ENCODE measurements at regions not wholly inside any gene's neighbourhood (a gene's known extent, or its start where the extent isn't known, plus 50 kb on each side); places are given as distances from the start of the nearest gene placed in this dataset.
"Not testable (repeated sequence)": the region's sequence is repeated elsewhere in the genome, so short reads cannot be mapped to it uniquely, and the experiment has no call there.

DNA sequence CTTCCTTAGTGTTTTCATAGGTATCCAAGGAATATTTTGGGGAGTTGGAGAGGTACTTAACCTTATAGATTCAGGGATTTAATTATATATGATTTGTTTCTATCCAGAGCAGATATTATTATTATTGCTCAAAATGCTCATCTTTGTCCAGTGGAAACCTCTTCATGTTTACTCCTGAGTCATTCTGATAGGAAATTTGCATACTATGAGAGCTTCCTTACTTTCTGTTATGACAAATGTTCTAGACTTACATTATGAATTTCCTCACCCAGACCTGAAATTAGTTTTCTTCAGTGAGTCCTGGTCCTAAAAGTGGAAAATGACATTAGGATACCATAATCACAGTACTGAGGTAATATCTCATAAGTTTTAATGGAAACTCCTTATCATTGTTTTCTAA lies 57.5 kb upstream of the PLPPR5 start:
- DNase-seq (ENCODE audit: low spot score) = no peak

DNA sequence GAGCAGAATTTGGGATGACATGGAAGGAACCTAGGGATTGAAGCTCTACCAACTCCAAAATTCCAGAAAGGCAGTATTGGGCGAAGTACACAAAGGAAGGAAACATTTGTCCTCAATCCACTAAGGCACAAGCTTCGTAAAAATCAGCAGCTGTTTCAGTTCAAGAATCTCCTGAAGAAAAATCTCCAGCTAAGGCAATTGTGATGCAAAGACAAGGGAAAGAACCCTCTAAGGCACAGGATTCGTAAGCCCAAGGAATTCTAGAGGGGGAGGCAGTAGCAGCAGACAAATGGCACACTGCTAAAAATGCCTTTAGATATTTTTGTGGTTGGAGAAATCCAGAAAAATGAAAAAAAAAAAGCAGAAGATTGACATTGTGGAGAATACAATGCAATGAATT lies 64.5 kb upstream of the PLPPR5 start:
- no peak for DNase-seq (ENCODE audit: low spot score)

DNA sequence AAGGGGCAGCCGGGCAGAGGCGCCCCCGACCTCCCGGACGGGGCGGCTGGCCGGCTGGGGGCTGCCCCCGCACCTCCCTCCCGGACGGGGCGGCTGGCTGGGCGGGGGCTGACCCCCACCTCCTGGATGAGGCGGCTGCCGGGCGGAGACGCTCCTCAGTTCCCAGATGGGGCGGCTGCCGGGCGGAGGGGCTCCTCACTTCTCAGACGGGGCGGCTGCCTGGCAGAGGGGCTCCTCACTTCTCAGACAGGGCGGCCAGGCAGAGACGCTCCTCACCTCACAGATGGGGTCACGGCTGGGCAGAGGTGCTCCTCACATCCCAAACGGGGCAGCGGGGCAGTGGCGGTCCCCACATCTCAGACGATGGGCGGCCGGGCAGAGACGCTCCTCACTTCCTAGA lies 73.9 kb upstream of the PLPPR5 start:
- DNase-seq (ENCODE audit: low spot score) = not testable (repeated sequence)

DNA sequence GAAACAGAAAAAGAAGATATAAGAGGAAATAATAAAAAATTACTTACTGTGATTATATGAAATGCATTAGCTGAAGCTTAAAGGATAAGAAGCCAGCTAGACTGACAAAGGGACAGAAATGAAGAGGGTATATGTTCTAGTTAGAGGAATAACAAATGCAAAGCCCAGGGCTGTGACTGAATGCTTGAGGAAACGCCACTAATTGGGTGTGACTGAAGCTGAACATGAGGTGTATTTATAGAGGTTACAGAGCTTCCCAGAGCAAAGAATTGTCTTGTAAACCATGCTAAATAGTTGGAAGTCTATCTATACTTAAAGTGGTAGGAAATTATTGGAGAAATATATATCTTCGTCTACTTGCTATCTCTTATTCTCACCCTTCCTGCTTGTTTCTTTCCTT lies 77.7 kb upstream of the PLPPR5 start:
- no peak for DNase-seq (ENCODE audit: low spot score)

GRCh38 chr1:99083338-99083737 lies 78.7 kb upstream of the PLPPR5 start:
- no peak for DNase-seq (ENCODE audit: low spot score)

- DNase-seq (ENCODE audit: low spot score) = no peak
Observed at GRCh38 chr1:99084562-99084961, 79.9 kb upstream of the PLPPR5 start.

DNA sequence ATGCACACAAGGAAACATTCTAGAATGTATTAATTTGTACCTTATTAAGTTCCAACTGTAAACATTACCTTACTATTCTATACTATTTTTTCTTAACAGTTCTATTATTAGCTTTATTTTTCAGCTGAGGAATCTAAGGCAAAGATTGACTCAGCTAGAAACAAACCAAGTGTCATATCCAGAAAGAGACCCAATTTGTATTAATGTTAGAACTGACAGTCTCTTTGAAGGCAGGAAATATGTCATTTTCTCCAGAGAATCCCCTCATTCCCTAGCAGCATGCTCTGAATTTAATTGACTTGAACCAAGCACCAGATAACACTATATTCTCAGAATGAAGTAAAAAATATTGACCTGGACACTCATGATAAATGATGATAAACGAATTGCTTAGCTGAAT lies 81.4 kb upstream of the PLPPR5 start:
- DNase-seq (ENCODE audit: low spot score) = no peak

- no peak for DNase-seq (ENCODE audit: low spot score)
Observed at GRCh38 chr1:99098589-99098988, 93.9 kb upstream of the PLPPR5 start.

- no peak for DNase-seq (ENCODE audit: low spot score)
Observed at GRCh38 chr1:99106274-99106673, 101.6 kb upstream of the PLPPR5 start.

- no peak for DNase-seq (ENCODE audit: low spot score)
Observed at GRCh38 chr1:99107680-99108079, 103.0 kb upstream of the PLPPR5 start.

GRCh38 chr1:99110140-99111041 lies 105.7 kb upstream of the PLPPR5 start:
- no peak for DNase-seq (ENCODE audit: low spot score)

GRCh38 chr1:99115231-99115630 lies 110.6 kb upstream of the PLPPR5 start:
- DNase-seq (ENCODE audit: low spot score) = no peak

DNA sequence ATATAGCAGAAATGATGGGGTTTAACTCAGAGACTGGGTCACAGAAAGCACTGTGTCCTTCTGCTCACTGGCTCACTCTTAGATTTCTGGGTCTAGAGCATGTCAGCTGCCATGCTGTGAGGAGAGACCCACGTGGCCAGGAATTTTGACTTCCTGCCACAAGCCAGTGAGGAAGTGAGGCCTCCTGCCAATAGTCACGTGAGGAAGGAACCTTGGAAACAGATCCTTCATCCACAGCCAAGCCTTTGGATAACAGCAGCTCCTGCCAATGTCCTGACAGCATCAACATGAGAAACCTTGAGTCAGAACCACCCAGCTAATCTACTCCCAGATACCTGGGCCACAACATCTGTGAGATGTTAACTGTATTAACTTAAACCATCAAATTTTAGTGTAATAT lies 114.5 kb upstream of the PLPPR5 start:
- DNase-seq (ENCODE audit: low spot score) = no peak

GRCh38 chr1:99122039-99122438 lies 117.4 kb upstream of the PLPPR5 start:
- DNase-seq (ENCODE audit: low spot score) = no peak

- DNase-seq (ENCODE audit: low spot score) = no peak
Observed at GRCh38 chr1:99123936-99124335, 119.3 kb upstream of the PLPPR5 start.

GRCh38 chr1:99131546-99131945 lies 126.9 kb upstream of the PLPPR5 start:
- DNase-seq (ENCODE audit: low spot score) = no peak

DNA sequence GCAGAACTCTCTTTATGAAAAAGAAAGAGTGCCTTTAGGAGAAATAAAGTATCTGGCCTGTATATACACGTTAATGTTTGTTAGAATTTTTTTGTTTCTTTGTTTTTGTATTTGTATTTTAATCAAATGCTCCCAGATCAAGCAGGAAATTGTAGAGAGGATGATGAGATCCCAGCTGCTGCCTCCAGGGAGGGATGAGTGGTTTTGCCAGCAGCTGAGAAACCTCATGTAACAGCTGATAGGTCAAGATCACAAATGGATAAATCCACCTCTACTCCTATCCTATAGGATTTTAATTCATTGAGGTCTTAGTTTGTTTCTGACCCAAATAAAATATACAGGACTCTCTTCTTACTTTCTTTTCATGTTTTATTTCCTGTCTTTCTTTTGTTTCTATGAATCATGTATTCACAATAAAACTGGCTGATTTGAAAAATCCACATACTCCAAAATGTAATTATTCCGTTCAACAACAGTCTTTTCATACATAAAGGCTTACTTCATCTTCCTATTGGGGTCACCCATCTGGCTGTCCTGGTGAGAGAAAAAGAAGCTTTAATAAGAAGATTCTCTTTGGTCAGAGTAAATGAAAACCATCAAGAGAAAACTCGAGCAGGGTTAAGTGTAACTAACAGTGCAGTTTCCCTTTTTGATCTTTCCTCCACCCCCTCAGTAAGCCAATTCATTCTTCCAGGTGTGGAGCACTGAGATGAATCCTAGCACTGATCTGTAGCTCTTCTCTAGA lies 129.3 kb upstream of the PLPPR5 start:
- DNase-seq (ENCODE audit: low spot score) = no peak

DNA sequence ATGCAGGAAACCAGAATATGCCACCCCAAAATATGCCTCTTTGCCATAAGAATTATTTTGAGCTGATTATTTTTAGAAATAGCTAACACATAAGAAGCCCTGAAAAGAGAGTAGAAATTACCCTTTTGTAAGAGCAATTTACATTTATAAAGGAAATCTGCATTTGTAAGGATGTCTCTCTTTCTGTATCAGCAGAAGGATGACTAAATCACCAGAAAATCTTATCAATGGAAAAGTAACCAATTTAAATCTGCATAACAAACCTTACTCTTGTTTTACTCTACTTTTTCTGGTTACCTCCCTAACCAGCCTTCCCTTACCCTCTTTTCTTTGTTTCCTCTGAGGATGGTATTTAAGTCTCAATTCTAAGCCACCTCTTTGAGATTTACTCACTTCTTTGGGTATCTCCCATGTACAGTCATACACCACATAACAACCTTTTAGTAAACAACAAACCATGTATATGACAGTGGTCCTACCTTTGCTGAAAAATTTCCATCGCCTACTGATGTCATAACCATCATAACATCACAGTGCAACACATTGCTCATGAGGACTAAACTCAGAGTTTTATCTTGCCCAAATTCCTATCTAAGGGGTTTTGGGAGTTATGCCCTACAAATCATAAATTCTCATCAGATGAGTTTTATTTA lies 126.6 kb upstream of the PLPPR4 start:
- DNase-seq (ENCODE audit: low spot score) = no peak

DNA sequence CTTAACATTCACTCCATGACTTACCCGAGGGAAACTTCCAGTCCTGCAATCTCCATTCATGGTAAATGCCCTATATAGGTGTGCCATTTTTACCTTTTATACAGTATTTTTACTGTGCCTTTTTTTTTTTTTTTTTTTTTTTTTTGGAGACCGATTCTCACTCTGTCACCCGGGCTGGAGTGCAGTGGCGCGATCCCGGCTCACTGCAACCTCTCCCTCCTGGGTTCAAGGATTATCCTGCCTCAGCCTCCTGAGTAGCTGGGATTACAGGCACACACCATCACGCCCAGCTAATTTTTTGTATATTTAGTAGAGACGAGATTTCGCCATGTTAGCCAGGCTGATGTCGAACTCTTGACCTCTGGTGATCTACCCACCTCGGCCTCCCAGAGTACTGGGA lies 124.4 kb upstream of the PLPPR4 start:
- no peak for DNase-seq (ENCODE audit: low spot score)

GRCh38 chr1:99146129-99146848 lies 118.0 kb upstream of the PLPPR4 start:
- no peak for DNase-seq (ENCODE audit: low spot score)

GRCh38 chr1:99149952-99150351 lies 114.3 kb upstream of the PLPPR4 start:
- no peak for DNase-seq (ENCODE audit: low spot score)

DNA sequence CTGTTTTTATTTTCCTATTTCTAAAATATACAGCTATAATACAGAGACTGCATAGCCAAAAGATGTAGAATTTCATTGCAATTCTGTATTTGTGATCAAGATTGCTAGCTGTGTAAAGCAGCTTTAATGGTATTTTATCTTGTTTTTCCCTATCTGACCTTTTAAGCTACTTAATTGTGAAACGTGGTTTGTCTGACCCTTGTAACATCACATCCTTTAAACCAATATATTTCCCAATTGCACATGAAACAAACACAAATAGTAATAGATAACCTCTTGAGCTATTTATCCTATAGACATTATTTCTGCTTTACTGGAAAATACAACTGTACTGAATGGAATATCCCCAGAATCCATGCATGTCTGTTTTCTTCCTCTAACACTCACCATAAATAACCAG lies 112.2 kb upstream of the PLPPR4 start:
- no peak for DNase-seq (ENCODE audit: low spot score)
